ENCODE measurements at regions not wholly inside any gene's neighbourhood (a gene's known extent, or its start where the extent isn't known, plus 50 kb on each side); places are given as distances from the start of the nearest gene placed in this dataset.
"Not testable (repeated sequence)": the region's sequence is repeated elsewhere in the genome, so short reads cannot be mapped to it uniquely, and the experiment has no call there.

DNA sequence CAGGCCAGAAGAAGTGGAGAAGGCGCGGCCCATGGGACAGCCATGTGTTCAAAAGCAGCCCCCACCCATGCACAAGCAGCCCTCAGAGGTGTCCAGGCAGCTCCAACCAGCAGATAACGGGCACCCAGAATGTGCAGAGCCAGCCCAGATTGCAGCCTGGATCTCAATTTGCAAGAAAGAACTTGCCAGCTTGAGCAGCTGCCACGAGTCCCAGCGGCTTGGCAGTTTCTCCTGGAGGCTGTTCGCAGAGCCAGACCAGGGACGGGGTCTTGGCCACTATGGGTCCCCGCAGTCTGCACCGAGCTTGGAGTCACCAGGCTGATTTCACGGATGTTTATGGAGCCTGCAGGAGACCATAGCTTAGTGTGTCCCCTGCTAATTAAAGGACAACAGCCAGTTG is 61.4 kb upstream of the SULF2 start:
- not testable (repeated sequence) for DNase-seq

DNA sequence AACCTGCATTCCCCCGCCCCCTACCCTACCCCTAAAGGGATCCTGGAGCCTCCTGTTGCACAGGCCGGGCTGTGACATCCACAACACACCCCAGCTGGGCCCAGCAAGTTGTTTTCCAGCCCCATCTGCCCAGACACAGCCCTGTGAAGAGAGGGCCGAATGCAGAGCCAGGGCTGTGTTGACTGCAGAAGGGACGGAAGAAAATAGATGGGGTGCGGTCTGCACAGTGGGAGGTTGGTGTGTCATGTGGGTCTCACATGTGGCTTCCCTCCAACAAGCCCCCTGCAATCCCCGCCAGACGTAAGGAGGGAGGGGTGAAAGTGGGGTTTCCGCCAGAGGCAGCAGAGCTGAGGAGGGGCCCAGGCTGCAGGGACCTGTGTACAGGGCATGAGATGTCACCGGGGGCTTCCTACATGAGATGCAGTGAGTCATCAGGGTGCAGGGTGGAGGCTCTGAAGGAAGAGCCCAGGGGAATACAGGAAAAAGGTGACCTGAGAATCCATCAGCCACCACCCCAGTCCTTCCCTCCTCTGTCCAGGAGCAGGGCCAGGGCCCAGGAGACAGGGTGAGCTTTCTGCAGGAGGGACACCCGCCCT is 60.2 kb upstream of the SULF2 start:
- DNase-seq, result not testable (repeated sequence)

DNA sequence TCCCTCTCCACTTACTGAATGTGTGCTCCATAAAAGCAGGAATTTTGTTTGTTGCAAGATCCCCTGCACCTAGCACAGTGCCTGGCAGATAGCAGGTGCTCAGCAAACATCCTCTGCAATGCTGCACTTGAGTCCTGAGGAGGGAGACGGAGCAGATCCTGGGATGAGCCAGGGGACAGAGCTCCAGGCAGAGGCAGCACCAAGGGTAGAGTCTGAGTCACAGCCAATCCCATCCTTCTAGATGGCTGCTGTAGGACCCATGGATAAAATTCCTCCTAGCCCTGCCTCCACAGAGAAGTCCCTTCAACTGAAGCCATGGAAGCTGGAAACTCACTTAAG is 59.3 kb upstream of the SULF2 start:
- not testable (repeated sequence) for DNase-seq

DNA sequence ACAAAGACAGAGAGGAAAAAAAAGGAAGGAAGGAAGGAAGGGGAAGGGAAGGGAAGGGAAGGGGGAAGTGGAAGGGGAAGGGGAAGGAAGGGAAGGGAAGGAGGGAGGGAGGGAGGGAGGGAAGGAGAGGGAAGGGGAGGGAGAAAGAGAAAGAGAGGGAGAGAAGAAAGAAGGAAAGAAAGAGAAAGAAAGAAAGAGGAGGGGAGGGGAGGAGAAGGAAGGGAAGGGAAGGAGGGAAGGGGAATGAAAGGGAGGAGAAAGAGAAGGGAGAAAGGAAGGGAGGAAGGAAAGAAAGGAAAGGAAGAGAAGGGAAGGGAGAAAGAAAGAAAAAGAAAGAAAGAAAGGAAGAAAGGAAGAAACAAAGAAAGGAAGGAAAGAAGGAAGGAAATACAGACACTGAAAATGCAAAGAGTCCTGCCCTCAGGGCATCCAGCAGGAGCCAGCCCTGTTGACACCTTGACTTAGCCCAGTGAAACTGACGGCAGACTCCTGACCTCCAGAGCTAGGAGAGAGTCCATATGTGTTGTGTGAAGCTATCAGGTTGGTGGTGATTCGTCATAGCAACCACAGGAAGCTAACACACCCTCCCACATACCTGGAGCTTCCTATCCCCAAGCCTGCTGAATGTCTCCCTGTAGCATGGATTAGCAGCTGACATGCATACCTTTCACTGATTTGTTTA is 58.7 kb upstream of the SULF2 start:
- no peak for DNase-seq

DNA sequence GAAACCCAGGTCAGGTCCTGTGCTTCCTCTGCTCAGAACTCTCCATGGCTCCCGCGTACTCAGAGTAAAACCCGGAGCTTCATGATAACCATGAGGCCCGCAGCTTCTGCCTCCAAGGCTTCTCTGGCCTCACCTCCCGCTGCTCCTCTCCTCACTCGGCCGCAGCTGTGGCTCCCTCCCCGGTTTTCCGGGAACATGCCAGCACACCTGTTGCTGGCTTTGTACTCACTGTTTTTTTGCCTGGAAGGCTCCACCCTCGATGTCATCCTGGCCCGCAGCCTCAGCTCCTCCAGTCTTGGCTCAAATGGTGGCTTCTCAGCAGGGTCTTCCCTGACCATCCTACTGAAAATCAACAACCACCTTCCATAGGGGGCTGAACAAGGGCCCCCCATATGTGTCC is 57.7 kb upstream of the SULF2 start:
- DNase-seq, result not testable (repeated sequence)

DNA sequence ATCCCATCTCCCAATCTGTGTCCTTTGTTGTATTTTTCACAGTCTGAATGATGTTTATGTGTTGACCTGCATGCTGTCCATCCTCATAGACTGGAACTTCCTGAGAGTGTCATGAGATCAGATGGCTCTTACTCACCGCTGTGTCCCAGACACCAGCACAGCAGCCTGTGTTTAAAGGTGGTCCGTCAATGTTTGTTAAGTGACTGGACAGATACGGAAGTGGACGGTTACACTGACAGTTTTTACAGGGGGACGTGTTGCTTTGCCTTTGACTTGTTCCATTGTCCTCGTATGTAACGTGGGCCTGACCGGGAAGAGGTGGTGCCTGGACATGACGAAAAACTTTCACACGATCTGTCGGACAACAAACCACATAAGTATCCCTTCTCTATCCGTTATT is 56.7 kb upstream of the SULF2 start:
- DNase-seq, result not testable (repeated sequence)

DNA sequence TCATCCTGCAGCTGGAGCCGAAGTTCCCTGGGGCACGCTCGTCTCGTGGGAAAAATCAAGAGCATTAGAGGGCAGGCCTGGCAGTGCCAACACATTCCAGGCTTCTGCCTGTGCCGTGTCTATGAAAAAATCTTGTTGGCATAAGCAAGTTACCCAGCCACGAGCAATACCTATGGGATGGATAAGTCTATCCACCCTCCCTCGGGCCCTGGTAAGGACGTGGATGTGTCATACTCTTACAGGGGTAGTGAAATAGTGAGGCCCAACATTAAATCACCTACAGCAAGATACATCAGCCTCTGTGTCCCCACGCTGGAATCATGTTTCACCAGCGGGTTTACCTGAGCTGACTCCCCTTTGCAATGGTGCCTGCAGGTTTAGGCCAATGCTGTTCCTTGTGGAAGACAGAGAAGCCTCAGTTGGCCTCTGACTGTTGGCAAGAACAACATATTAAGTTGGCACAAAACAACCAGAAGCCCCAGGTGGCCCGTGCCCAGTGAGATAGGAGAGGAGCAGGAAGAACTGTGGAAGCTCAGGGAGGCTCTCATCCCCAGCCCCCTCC is 51.1 kb upstream of the SULF2 start:
- DNase-seq, result not testable (repeated sequence)

Measured in stimulated activated naive CD4-positive, alpha-beta T cell (primary cell).